ENCODE measurements at regions not wholly inside any gene's neighbourhood (a gene's known extent, or its start where the extent isn't known, plus 50 kb on each side); places are given as distances from the start of the nearest gene placed in this dataset.

DNA sequence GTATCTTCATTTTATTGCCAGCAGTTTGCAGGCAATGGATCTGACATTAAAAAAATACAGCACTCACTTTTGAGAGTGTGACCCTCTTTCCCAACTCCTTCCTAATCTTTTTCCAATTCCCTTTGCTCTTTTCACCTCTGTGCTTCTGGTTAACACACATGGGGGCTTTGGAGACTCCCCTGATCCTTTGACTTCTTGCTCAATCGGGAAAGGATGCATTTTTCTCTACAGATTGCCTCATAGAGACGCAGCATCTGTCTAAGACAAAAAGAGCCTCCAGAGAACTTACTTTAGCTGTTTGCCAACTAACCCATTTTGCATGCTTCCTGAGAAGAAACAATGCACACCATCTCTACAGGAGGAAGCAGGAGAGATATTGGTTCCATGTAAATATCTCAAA is 378.3 kb downstream of the PBX1 start:
- no peak for DNase-seq (ENCODE audit: low read depth in 2 of 2)
- H4K20me1 ChIP-seq (ENCODE audit: control insufficient read depth, extremely low read depth, insufficient read depth, low read length) = no peaks in the 10 kb centered on the region
- H3K36me3 ChIP-seq (ENCODE audit: control insufficient read depth, insufficient read depth, low read length) = no peaks in the 10 kb centered on the region
- no peaks in the 10 kb centered on the region for H3K79me2 ChIP-seq (ENCODE audit: control insufficient read depth, insufficient read depth, low read length)
- H3K4me1 ChIP-seq (ENCODE audit: control insufficient read depth, extremely low read depth, insufficient read depth, low read length) = no peaks in the 10 kb centered on the region
- no peak overlapping the region for H3K4me2 ChIP-seq (ENCODE audit: extremely low read depth, insufficient read depth, low read length)
- no peak overlapping the region for H3K27ac ChIP-seq (ENCODE audit: insufficient read depth, low read length)
- H2AFZ ChIP-seq (ENCODE audit: low read length) = no peak overlapping the region
- H3K4me3 ChIP-seq (replicated peaks in 1 of 4; ENCODE audit: control extremely low read depth in 1 of 4, insufficient read depth in 1 of 4, low read depth in 3 of 4, low read length in 4 of 4) = no peak overlapping the region
- TF ChIP-seq, protein P1, sequence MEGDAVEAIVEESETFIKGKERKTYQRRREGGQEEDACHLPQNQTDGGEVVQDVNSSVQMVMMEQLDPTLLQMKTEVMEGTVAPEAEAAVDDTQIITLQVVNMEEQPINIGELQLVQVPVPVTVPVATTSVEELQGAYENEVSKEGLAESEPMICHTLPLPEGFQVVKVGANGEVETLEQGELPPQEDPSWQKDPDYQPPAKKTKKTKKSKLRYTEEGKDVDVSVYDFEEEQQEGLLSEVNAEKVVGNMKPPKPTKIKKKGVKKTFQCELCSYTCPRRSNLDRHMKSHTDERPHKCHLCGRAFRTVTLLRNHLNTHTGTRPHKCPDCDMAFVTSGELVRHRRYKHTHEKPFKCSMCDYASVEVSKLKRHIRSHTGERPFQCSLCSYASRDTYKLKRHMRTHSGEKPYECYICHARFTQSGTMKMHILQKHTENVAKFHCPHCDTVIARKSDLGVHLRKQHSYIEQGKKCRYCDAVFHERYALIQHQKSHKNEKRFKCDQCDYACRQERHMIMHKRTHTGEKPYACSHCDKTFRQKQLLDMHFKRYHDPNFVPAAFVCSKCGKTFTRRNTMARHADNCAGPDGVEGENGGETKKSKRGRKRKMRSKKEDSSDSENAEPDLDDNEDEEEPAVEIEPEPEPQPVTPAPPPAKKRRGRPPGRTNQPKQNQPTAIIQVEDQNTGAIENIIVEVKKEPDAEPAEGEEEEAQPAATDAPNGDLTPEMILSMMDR (conservative IDR thresholded peaks at IDR 0.05 in 1 of 2, IDR thresholded peaks at IDR 0.05 in 1 of 2; ENCODE audit: low read depth in 1 of 2, low read length in 2 of 2) = no peak
- TF ChIP-seq EZH2 (IDR thresholded peaks at IDR 0.05; ENCODE audit: low read length, missing control alignments) = no peak
- no peaks in the 10 kb centered on the region for H3K27me3 ChIP-seq (ENCODE audit: control insufficient read depth, insufficient read depth, low read length)
- H3K9ac ChIP-seq (ENCODE audit: insufficient read depth, low read length) = no peak overlapping the region
- no peaks in the 10 kb centered on the region for H3K9me3 ChIP-seq (ENCODE audit: control insufficient read depth, insufficient read depth, low read depth, low read length)

DNA sequence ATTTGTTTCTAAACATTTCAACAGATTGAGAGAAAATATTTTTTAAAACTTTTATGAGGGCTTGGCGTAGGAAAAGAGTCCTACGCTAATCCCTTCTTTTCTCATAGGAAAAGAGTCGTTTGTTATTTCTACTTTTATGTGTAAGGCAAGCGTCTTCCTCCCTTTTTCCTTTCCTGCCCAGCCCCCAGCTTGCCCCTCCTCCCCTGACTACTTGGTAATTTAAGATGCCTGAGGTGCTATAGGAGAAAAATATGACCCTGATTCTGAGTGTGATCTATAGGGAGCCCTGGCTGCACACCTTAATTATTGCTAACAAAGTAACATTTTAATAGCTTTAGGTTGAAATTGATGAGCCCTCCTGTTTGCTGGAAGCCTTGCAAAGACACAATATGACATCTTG is 373.6 kb downstream of the PBX1 start:
- Histone ChIP-seq H3K9ac (ENCODE audit: insufficient read depth, low read length) (no peak overlapping the region), H3K9me3 (ENCODE audit: control insufficient read depth, insufficient read depth, low read depth, low read length) (no peaks in the 10 kb centered on the region), H3K4me1 (ENCODE audit: control insufficient read depth, extremely low read depth, insufficient read depth, low read length) (no peaks in the 10 kb centered on the region), H3K79me2 (ENCODE audit: control insufficient read depth, insufficient read depth, low read length) (no peaks in the 10 kb centered on the region), H4K20me1 (ENCODE audit: control insufficient read depth, extremely low read depth, insufficient read depth, low read length) (no peaks in the 10 kb centered on the region), H3K4me2 (ENCODE audit: extremely low read depth, insufficient read depth, low read length) (no peak overlapping the region), H2AFZ (ENCODE audit: low read length) (no peak overlapping the region), H3K36me3 (ENCODE audit: control insufficient read depth, insufficient read depth, low read length) (no peaks in the 10 kb centered on the region), H3K27ac (ENCODE audit: insufficient read depth, low read length) (no peak overlapping the region), H3K4me3 (replicated peaks in 1 of 4; ENCODE audit: control extremely low read depth in 1 of 4, insufficient read depth in 1 of 4, low read depth in 3 of 4, low read length in 4 of 4) (no peak overlapping the region), H3K27me3 (ENCODE audit: control insufficient read depth, insufficient read depth, low read length) (no peaks in the 10 kb centered on the region)
- no peak for DNase-seq (ENCODE audit: low read depth in 2 of 2)
- TF ChIP-seq, protein P1 (conservative IDR thresholded peaks at IDR 0.05 in 1 of 2, IDR thresholded peaks at IDR 0.05 in 1 of 2; ENCODE audit: low read depth in 1 of 2, low read length in 2 of 2) = no peak
- TF ChIP-seq EZH2 (IDR thresholded peaks at IDR 0.05; ENCODE audit: low read length, missing control alignments) = no peak

DNA sequence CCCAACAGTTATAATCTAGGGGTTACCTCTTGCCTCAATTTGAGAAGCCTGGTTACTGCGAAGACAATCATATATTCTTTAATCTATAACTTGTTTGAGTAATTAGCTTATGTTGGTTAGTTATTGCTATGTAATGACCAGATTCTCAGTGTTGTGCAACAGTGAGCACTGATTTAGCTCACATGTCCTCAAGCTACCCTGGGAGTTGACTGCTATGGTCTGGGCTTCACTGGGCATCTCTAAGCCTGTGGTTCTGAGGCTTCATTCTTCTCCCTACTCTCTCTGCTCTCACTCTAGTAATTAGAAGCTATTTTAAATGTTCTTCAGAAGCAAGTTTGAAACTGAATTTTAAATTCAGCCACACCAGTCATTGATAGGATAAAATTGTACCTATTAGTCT is 371.8 kb downstream of the PBX1 start:
- no peak overlapping the region for H3K9ac ChIP-seq (ENCODE audit: insufficient read depth, low read length)
- no peaks in the 10 kb centered on the region for H3K79me2 ChIP-seq (ENCODE audit: control insufficient read depth, insufficient read depth, low read length)
- no peaks in the 10 kb centered on the region for H3K4me1 ChIP-seq (ENCODE audit: control insufficient read depth, extremely low read depth, insufficient read depth, low read length)
- no peaks in the 10 kb centered on the region for H3K27me3 ChIP-seq (ENCODE audit: control insufficient read depth, insufficient read depth, low read length)
- H3K27ac ChIP-seq (ENCODE audit: insufficient read depth, low read length) = no peak overlapping the region
- TF ChIP-seq, protein P1 (conservative IDR thresholded peaks at IDR 0.05 in 1 of 2, IDR thresholded peaks at IDR 0.05 in 1 of 2; ENCODE audit: low read depth in 1 of 2, low read length in 2 of 2) = no peak
- TF ChIP-seq EZH2 (IDR thresholded peaks at IDR 0.05; ENCODE audit: low read length, missing control alignments) = no peak
- no peak for DNase-seq (ENCODE audit: low read depth in 2 of 2)
- no peaks in the 10 kb centered on the region for H3K36me3 ChIP-seq (ENCODE audit: control insufficient read depth, insufficient read depth, low read length)
- H3K9me3 ChIP-seq (ENCODE audit: control insufficient read depth, insufficient read depth, low read depth, low read length) = no peaks in the 10 kb centered on the region
- no peak overlapping the region for H3K4me3 ChIP-seq (replicated peaks in 1 of 4; ENCODE audit: control extremely low read depth in 1 of 4, insufficient read depth in 1 of 4, low read depth in 3 of 4, low read length in 4 of 4)
- H2AFZ ChIP-seq (ENCODE audit: low read length) = no peak overlapping the region
- no peaks in the 10 kb centered on the region for H4K20me1 ChIP-seq (ENCODE audit: control insufficient read depth, extremely low read depth, insufficient read depth, low read length)
- no peak overlapping the region for H3K4me2 ChIP-seq (ENCODE audit: extremely low read depth, insufficient read depth, low read length)
